ENCODE measurements at regions not wholly inside any gene's neighbourhood (a gene's known extent, or its start where the extent isn't known, plus 50 kb on each side); places are given as distances from the start of the nearest gene placed in this dataset.

- DNase-seq = no peak
Measured at GRCh38 chr12:54708826-54709225, 60.7 kb upstream of the DCD start.

GRCh38 chr12:54704202-54704601 is 56.0 kb upstream of the DCD start:
- DNase-seq = no peak

GRCh38 chr12:54701940-54702592 is 53.9 kb upstream of the DCD start:
- DNase-seq = peak; percentile 30

- no peak for DNase-seq
Measured at GRCh38 chr12:54700849-54701248, 52.7 kb upstream of the DCD start.

GRCh38 chr12:54700301-54700700 is 52.1 kb upstream of the DCD start:
- DNase-seq = no peak
